ENCODE measurements at regions not wholly inside any gene's neighbourhood (a gene's known extent, or its start where the extent isn't known, plus 50 kb on each side); places are given as distances from the start of the nearest gene placed in this dataset.

- no peaks in the 10 kb centered on the region for H3K27me3 ChIP-seq
- no peaks in the 10 kb centered on the region for H3K4me1 ChIP-seq
- no peak for DNase-seq (ENCODE audit: extremely low spot score in 2 of 2)
- H3K9me3 ChIP-seq: no peaks in the 10 kb centered on the region
- no peak for TF ChIP-seq POLR2A (IDR thresholded peaks at IDR 0.05)
- TF ChIP-seq, protein P1, sequence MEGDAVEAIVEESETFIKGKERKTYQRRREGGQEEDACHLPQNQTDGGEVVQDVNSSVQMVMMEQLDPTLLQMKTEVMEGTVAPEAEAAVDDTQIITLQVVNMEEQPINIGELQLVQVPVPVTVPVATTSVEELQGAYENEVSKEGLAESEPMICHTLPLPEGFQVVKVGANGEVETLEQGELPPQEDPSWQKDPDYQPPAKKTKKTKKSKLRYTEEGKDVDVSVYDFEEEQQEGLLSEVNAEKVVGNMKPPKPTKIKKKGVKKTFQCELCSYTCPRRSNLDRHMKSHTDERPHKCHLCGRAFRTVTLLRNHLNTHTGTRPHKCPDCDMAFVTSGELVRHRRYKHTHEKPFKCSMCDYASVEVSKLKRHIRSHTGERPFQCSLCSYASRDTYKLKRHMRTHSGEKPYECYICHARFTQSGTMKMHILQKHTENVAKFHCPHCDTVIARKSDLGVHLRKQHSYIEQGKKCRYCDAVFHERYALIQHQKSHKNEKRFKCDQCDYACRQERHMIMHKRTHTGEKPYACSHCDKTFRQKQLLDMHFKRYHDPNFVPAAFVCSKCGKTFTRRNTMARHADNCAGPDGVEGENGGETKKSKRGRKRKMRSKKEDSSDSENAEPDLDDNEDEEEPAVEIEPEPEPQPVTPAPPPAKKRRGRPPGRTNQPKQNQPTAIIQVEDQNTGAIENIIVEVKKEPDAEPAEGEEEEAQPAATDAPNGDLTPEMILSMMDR (IDR thresholded peaks at IDR 0.05): no peak
- no peak for TF ChIP-seq POLR2AphosphoS5 (IDR thresholded peaks at IDR 0.05; ENCODE audit: insufficient read depth in 1 of 2, low read depth in 1 of 2)
- H3K36me3 ChIP-seq: no peaks in the 10 kb centered on the region
- H3K4me3 ChIP-seq: no peak overlapping the region
- intact Hi-C loops (cut with DNase I): no loop called here
- no peak overlapping the region for H3K27ac ChIP-seq
Observed at GRCh38 chr10:58965855-58966254, 210.6 kb upstream of the PHYHIPL start.

- Histone ChIP-seq H3K4me3 (no peak overlapping the region), H3K36me3 (no peaks in the 10 kb centered on the region), H3K27me3 (no peaks in the 10 kb centered on the region), H3K9me3 (no peaks in the 10 kb centered on the region), H3K27ac (no peak overlapping the region), H3K4me1 (no peaks in the 10 kb centered on the region)
- DNase-seq (ENCODE audit: extremely low spot score in 2 of 2): no peak
- intact Hi-C loops (cut with DNase I): no loop called here
- TF ChIP-seq POLR2A (IDR thresholded peaks at IDR 0.05) (no peak), POLR2AphosphoS5 (IDR thresholded peaks at IDR 0.05; ENCODE audit: insufficient read depth in 1 of 2, low read depth in 1 of 2) (no peak)
- TF ChIP-seq, protein P1 (IDR thresholded peaks at IDR 0.05): no peak
Observed at GRCh38 chr10:58967551-58968388, 208.7 kb upstream of the PHYHIPL start.

DNA sequence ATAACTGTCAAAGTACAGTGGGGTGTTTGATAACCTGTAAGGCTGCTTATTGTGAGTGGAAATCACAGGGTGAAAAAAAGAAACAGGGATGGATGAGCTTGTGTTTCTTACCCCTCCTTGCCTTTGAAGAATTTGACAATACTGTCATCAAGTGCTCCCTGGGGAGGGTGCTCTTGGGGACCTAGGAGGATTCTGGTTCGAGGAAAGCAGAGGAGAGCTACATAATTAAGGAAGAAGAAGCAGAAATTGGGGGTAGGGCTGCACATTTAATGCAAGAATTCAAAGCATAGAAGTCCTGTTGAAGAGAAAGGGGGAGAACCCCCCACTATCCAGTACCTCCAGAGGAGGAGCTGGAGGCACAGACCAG is 208.1 kb upstream of the PHYHIPL start:
- no peaks in the 10 kb centered on the region for H3K27me3 ChIP-seq
- H3K36me3 ChIP-seq: no peaks in the 10 kb centered on the region
- no peak overlapping the region for H3K4me3 ChIP-seq
- no peak for DNase-seq (ENCODE audit: extremely low spot score in 2 of 2)
- intact Hi-C loops (cut with DNase I): no loop called here
- no peak overlapping the region for H3K27ac ChIP-seq
- TF ChIP-seq POLR2A (IDR thresholded peaks at IDR 0.05): no peak
- no peak for TF ChIP-seq POLR2AphosphoS5 (IDR thresholded peaks at IDR 0.05; ENCODE audit: insufficient read depth in 1 of 2, low read depth in 1 of 2)
- TF ChIP-seq, protein P1 (IDR thresholded peaks at IDR 0.05): no peak
- H3K9me3 ChIP-seq: no peaks in the 10 kb centered on the region
- no peaks in the 10 kb centered on the region for H3K4me1 ChIP-seq

GRCh38 chr10:58969576-58969975 is 206.9 kb upstream of the PHYHIPL start:
- H3K36me3 ChIP-seq: no peaks in the 10 kb centered on the region
- H3K27me3 ChIP-seq: no peaks in the 10 kb centered on the region
- H3K27ac ChIP-seq: no peak overlapping the region
- intact Hi-C loops (cut with DNase I): no loop called here
- H3K4me1 ChIP-seq: no peaks in the 10 kb centered on the region
- no peak overlapping the region for H3K4me3 ChIP-seq
- TF ChIP-seq POLR2AphosphoS5 (IDR thresholded peaks at IDR 0.05; ENCODE audit: insufficient read depth in 1 of 2, low read depth in 1 of 2) (no peak), POLR2A (IDR thresholded peaks at IDR 0.05) (no peak)
- TF ChIP-seq, protein P1 (IDR thresholded peaks at IDR 0.05): no peak
- H3K9me3 ChIP-seq: no peaks in the 10 kb centered on the region
- DNase-seq (ENCODE audit: extremely low spot score in 2 of 2): no peak

DNA sequence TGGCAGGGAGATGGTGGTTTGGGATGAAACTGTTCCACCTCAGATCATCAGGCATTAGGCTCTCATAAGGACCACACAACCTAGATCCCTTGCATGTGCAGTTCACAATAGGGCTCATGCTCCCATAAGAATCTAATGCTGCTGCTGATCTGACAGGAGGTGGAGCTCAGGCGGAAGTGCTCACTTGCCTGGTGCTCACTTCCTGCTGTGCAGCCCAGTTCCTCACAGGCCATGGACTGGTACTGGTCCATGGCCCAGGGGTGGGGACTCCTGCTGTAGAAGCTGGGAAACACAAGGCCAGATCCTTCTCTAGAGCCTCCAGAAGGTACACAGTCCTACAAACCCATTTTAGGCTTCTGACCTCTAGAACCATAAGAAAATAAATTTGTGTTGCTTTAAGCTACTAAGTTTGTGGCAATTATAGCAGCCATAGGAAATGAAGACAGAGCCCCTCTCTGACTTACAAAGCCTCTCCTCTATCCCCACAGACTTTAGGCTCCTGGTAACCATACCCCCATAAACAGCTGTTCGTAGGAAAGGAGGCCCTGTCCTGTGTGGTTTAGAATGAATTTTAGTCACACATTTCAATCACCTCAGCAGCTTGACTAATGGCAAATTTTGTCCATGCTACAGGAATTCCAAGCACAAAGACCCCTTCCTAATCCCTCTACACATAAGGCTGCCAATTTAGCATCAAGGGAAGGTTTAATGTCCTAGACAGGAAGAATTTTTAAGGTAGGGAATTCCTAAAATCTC is 206.1 kb upstream of the PHYHIPL start:
- no peak overlapping the region for H3K27ac ChIP-seq
- TF ChIP-seq, protein P1 (IDR thresholded peaks at IDR 0.05): no peak
- no peak for TF ChIP-seq POLR2A (IDR thresholded peaks at IDR 0.05)
- TF ChIP-seq POLR2AphosphoS5 (IDR thresholded peaks at IDR 0.05; ENCODE audit: insufficient read depth in 1 of 2, low read depth in 1 of 2): no peak
- no peaks in the 10 kb centered on the region for H3K4me1 ChIP-seq
- DNase-seq (ENCODE audit: extremely low spot score in 2 of 2): no peak
- H3K36me3 ChIP-seq: no peaks in the 10 kb centered on the region
- intact Hi-C loops (cut with DNase I): no loop called here
- no peak overlapping the region for H3K4me3 ChIP-seq
- H3K9me3 ChIP-seq: no peaks in the 10 kb centered on the region
- no peaks in the 10 kb centered on the region for H3K27me3 ChIP-seq
